Gastrocnemius medialis (tissue), 4 donors: ENCODE measurements at regions not wholly inside any gene's neighbourhood (a gene's known extent, or its start where the extent isn't known, plus 50 kb on each side); places are given as distances from the start of the nearest gene placed in this dataset.

Experiments
- ATAC-seq, 2 donors: fragments of 150-250 bp; one replicate each; pipeline ENCODE4 v1.9.1; 2016
- DNase-seq, 2 donors: peaks; one replicate each; pipeline ENCODE4 v3.0.0-alpha.2; 2019
- H3K27ac ChIP-seq, 4 donors: fragments of 200-600 bp; sonication (generic); 1 replicate in 1 of 4; 2 replicates in 3 of 4; pipeline ENCODE4 v1.5.1; 2016 to 2018; ENCODE audit warnings: mild to moderate bottlenecking in 2 of 4, moderate library complexity in 1 of 4
- H3K27me3 ChIP-seq, 3 donors: fragments of 200-600 bp; sonication (generic) in 2 of 3; 1 replicate in 1 of 3; 2 replicates in 2 of 3; pipeline versions ENCODE4 v1.5.1 to v1.6.0; 2016 to 2019; ENCODE audit warnings: mild to moderate bottlenecking in 1 of 3, moderate library complexity in 1 of 3
- H3K36me3 ChIP-seq, 2 donors: fragments of 200-600 bp; sonication (generic) in 1 of 2; one replicate each; pipeline ENCODE4 v1.5.1; 2017 to 2018
- H3K4me1 ChIP-seq, 2 donors: fragments of 200-600 bp; sonication (generic) in 1 of 2; one replicate each; pipeline ENCODE4 v1.5.1; 2016 to 2017; ENCODE audit warnings: mild to moderate bottlenecking in 2 of 2
- H3K4me3 ChIP-seq, 4 donors: fragments of 200-600 bp; sonication (generic) in 3 of 4; 1 replicate in 1 of 4; 2 replicates in 3 of 4; pipeline ENCODE4 v1.5.1; 2016 to 2019; ENCODE audit warnings: mild to moderate bottlenecking in 2 of 4
- H3K9me3 ChIP-seq, 3 donors: fragments of 200-600 bp; sonication (generic) in 2 of 3; 1 replicate in 1 of 3; 2 replicates in 2 of 3; pipeline ENCODE4 v1.5.1; 2016 to 2019
- CTCF ChIP-seq, 5 experiments: fragments of 450-650 bp in 3 of 5; fragments of 200-600 bp in 2 of 5; sonication (generic) in 2 of 5; IDR thresholded peaks in 4 of 5; conservative IDR thresholded peaks in 1 of 5; 1 replicate in 4 of 5; 2 replicates in 1 of 5; pipeline ENCODE4 v1.5.1; 2016 to 2019; ENCODE audit warnings: antibody characterized with exemption in 5 of 5, mild to moderate bottlenecking in 3 of 5, moderate library complexity in 3 of 5
- POLR2A ChIP-seq, 2 donors: fragments of 450-650 bp; IDR thresholded peaks; one replicate each; pipeline ENCODE4 v1.6.1; 2017; ENCODE audit warnings: antibody characterized with exemption in 2 of 2, mild to moderate bottlenecking in 2 of 2, moderate library complexity in 2 of 2
- in situ Hi-C, 4 donors: fragments of 200-750 bp; cut with MboI; loops; one replicate each; pipeline versions ENCODE4 v1.15.0 to v1.8.0; 2017; ENCODE audit warnings: low sequenced_read_pairs in 4 of 4
- intact Hi-C: fragments of 100-400 bp; cut with DNase I; formaldehyde crosslinking; loops from one replicate; pipeline ENCODE4 v1.15.1; 2023; ENCODE audit warnings: low total_unique reads

DNA sequence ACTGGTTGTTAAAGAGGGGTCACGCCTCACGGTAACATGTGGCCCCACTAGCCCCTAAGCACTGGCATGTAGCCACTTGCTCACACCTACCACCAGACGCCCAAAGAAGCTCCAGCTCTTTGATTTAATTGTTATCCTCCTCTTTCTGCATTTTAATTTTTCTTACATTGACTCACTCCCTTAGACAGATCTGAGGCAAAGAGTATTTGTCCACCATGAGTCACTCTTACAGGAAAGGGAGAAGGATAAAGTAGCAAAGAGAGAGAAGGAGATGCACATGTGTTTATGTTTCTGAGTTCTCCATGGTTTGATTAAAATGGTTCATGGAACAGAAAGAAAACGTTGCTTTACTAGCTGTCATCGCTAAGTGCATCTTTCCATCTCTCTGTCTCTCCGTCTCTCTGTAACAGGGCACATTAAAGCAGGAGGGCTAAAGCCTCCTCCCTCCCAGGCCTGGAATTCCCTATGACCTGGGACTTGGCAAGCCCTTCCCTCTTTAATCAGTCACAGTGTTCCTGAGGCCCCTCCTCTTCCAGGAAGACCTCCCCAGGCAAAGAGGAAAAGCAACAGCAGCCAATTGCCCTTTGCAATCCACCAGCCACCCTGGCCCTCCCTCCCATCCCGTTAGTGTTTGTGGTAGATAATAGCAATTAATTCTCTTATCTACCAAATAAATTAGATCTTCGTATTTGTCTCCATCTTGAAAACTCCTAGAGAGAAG, 112.8 kb upstream of the TSHZ2 start:
- no peak for ATAC-seq
- Histone ChIP-seq H3K27me3 (no peaks in the 10 kb centered on the region), H3K9me3 (no peaks in the 10 kb centered on the region), H3K4me3 (no peak overlapping the region), H3K36me3 (no peaks in the 10 kb centered on the region), H3K4me1 (no peaks in the 10 kb centered on the region), H3K27ac (no peak overlapping the region)
- DNase-seq: no peak
- in situ Hi-C loops (no loop called here), intact Hi-C loops (no loop called here)
- TF ChIP-seq POLR2A (IDR thresholded peaks at IDR 0.05): no peak
- no peak for TF ChIP-seq CTCF (IDR thresholded peaks at IDR 0.05 in 4 of 5, conservative IDR thresholded peaks at IDR 0.05 in 1 of 5)

- Histone ChIP-seq H3K4me3 (no peak overlapping the region), H3K9me3 (no peaks in the 10 kb centered on the region), H3K4me1 (no peaks in the 10 kb centered on the region), H3K27ac (no peak overlapping the region), H3K36me3 (no peaks in the 10 kb centered on the region), H3K27me3 (no peaks in the 10 kb centered on the region)
- ATAC-seq: no peak
- no peak for DNase-seq
- intact Hi-C loops: no loop called here
- no peak for TF ChIP-seq CTCF (IDR thresholded peaks at IDR 0.05 in 4 of 5, conservative IDR thresholded peaks at IDR 0.05 in 1 of 5)
- TF ChIP-seq POLR2A (IDR thresholded peaks at IDR 0.05): no peak
- in situ Hi-C loops: no loop called here
Observed at GRCh38 chr20:52852714-52853113, 119.4 kb upstream of the TSHZ2 start.

DNA sequence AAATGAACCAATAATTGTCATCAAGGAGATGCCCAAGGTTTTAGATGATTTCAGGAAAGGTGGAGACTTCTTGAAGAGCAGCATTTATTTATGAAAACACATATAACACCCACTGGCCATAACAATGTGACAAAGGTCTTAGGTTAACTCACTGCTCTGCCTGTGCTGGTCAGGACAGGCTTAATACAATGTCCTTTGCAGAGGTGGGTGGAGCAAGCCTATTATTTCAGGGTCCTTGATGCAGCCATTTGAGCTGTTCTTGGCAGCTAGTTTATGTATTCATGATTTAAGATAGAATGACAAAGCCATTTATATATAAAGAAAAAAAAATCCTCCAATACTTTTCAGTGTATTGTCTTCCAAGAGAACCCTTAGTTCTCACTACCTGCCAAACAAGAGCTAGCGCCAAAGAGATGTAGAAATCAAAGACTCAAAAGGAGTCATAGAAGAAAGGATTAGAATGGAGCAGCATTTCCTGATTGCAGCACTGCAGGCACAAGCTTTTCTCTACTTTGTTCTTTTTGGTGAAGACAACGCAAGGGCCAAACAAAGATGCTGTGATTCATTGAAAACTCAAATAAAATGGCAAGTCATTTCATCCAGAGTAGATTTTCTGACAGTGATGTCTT, 124.3 kb upstream of the TSHZ2 start:
- Histone ChIP-seq H3K27ac (no peak overlapping the region), H3K27me3 (no peaks in the 10 kb centered on the region), H3K9me3 (no peaks in the 10 kb centered on the region), H3K36me3 (no peaks in the 10 kb centered on the region), H3K4me1 (no peaks in the 10 kb centered on the region), H3K4me3 (no peak overlapping the region)
- intact Hi-C loops: no loop called here
- no peak for ATAC-seq
- in situ Hi-C loops: no loop called here
- DNase-seq: no peak
- no peak for TF ChIP-seq POLR2A (IDR thresholded peaks at IDR 0.05)
- no peak for TF ChIP-seq CTCF (IDR thresholded peaks at IDR 0.05 in 4 of 5, conservative IDR thresholded peaks at IDR 0.05 in 1 of 5)

GRCh38 chr20:52847029-52847660, 125.0 kb upstream of the TSHZ2 start:
- H3K4me1 ChIP-seq: no peaks in the 10 kb centered on the region

More at GRCh38 chr20:52847029-52847660, 125.0 kb upstream of the TSHZ2 start:
- Histone ChIP-seq H3K27me3 (no peaks in the 10 kb centered on the region), H3K9me3 (no peaks in the 10 kb centered on the region), H3K4me3 (no peak overlapping the region), H3K27ac (no peak overlapping the region), H3K36me3 (no peaks in the 10 kb centered on the region)
- DNase-seq (no peak), ATAC-seq (no peak)
- in situ Hi-C loops (no loop called here), intact Hi-C loops (no loop called here)
- TF ChIP-seq CTCF (IDR thresholded peaks at IDR 0.05 in 4 of 5, conservative IDR thresholded peaks at IDR 0.05 in 1 of 5) (no peak), POLR2A (IDR thresholded peaks at IDR 0.05) (no peak)
